SK-N-SH treated with all-trans-retinoic acid at 6 μM for 48 hours (cell line): ENCODE measurements at regions not wholly inside any gene's neighbourhood (a gene's known extent, or its start where the extent isn't known, plus 50 kb on each side); places are given as distances from the start of the nearest gene placed in this dataset.

ENCODE experiments used
- ATAC-seq: fragments of 200-7000 bp; cut with Tn5 transposase; 3 replicates; pipeline ENCODE4 v1.9.1; 2020; ENCODE audit warnings: mild to moderate bottlenecking, moderate library complexity
- ARNTL ChIP-seq: fragments of 450-650 bp; formaldehyde crosslinking; IDR thresholded peaks from 2 replicates; pipeline ENCODE4 v1.5.0; 2020; ENCODE audit warnings: low read depth, mild to moderate bottlenecking, moderate library complexity, borderline replicate concordance
- BACH2 ChIP-seq: fragments of 250-450 bp; sonication (Bioruptor Pico); IDR thresholded peaks from 2 replicates; pipeline ENCODE4 v1.9.0; 2021; ENCODE audit warnings: mild to moderate bottlenecking, borderline replicate concordance
- CSDC2 ChIP-seq: fragments of 250-450 bp; sonication (Bioruptor Pico); IDR thresholded peaks from 2 replicates; pipeline ENCODE4 v1.5.0; 2020; ENCODE audit warnings: mild to moderate bottlenecking, moderate library complexity
- CSRNP3 ChIP-seq: fragments of 250-450 bp; sonication (Bioruptor Pico); IDR thresholded peaks from 2 replicates; pipeline ENCODE4 v1.5.1; 2021; ENCODE audit warnings: mild to moderate bottlenecking, moderate library complexity
- ESRRG ChIP-seq: fragments of 250-450 bp; sonication (Bioruptor Pico); IDR thresholded peaks from 2 replicates; pipeline ENCODE4 v1.6.1; 2021; ENCODE audit warnings: mild to moderate bottlenecking
- GLIS3 ChIP-seq: fragments of 250-450 bp; sonication (Bioruptor Pico); IDR thresholded peaks from 2 replicates; pipeline ENCODE4 v1.5.0; 2020; ENCODE audit warnings: mild to moderate bottlenecking, moderate library complexity
- ISL1 ChIP-seq: fragments of 250-450 bp; sonication (Bioruptor Pico); IDR thresholded peaks from 2 replicates; pipeline ENCODE4 v2.1.2; 2022; ENCODE audit warnings: mild to moderate bottlenecking, moderate library complexity
- OSR1 ChIP-seq: fragments of 250-450 bp; sonication (Bioruptor Pico); IDR thresholded peaks from 2 replicates; pipeline ENCODE4 v1.8.0; 2022; ENCODE audit warnings: moderate library complexity, mild to moderate bottlenecking, inconsistent platforms
- RARB ChIP-seq: fragments of 250-450 bp; sonication (Bioruptor Pico); IDR thresholded peaks from 2 replicates; pipeline ENCODE4 v1.8.0; 2021; ENCODE audit warnings: mild to moderate bottlenecking, moderate library complexity
- SNAI2 ChIP-seq: fragments of 250-450 bp; sonication (Bioruptor Pico); IDR thresholded peaks from 2 replicates; pipeline ENCODE4 v1.5.0; 2020; ENCODE audit warnings: mild to moderate bottlenecking, moderate library complexity
- TCF4 ChIP-seq: fragments of 250-450 bp; sonication (Bioruptor Pico); IDR thresholded peaks from 2 replicates; pipeline ENCODE4 v1.8.0; 2021; ENCODE audit warnings: mild to moderate bottlenecking, moderate library complexity, borderline replicate concordance
- TOX ChIP-seq: fragments of 250-450 bp; sonication (Bioruptor Pico); IDR thresholded peaks from 2 replicates; pipeline ENCODE4 v1.8.0; 2021; ENCODE audit warnings: mild to moderate bottlenecking, moderate library complexity, borderline replicate concordance
- TSHZ2 ChIP-seq: fragments of 250-450 bp; sonication (Bioruptor Pico); IDR thresholded peaks from 2 replicates; pipeline ENCODE4 v1.5.0; 2020; ENCODE audit warnings: mild to moderate bottlenecking, moderate library complexity
- ZC3H10 ChIP-seq: fragments of 250-450 bp; sonication (Bioruptor Pico); IDR thresholded peaks from 2 replicates; pipeline ENCODE4 v1.5.1; 2021; ENCODE audit warnings: mild to moderate bottlenecking, moderate library complexity
- ZFP3 ChIP-seq: fragments of 250-450 bp; sonication (Bioruptor Pico); IDR thresholded peaks from 2 replicates; pipeline ENCODE4 v1.5.0; 2020; ENCODE audit warnings: mild to moderate bottlenecking, moderate library complexity
- ZFP30 ChIP-seq: fragments of 450-650 bp; formaldehyde crosslinking; IDR thresholded peaks from 2 replicates; pipeline ENCODE4 v1.5.0; 2022; ENCODE audit warnings: mild to moderate bottlenecking, moderate library complexity
- ZNF565 ChIP-seq: fragments of 450-650 bp; formaldehyde crosslinking; conservative IDR thresholded peaks from 2 replicates; pipeline ENCODE4 v1.5.0; 2020; ENCODE audit warnings: low read depth, mild to moderate bottlenecking, moderate library complexity
- ZNF70 ChIP-seq: fragments of 450-650 bp; formaldehyde crosslinking; IDR thresholded peaks from 2 replicates; pipeline ENCODE4 v1.5.0; 2020; ENCODE audit warnings: mild to moderate bottlenecking, moderate library complexity
- ZNF8 ChIP-seq: fragments of 450-650 bp; formaldehyde crosslinking; IDR thresholded peaks from 2 replicates; pipeline ENCODE4 v1.5.0; 2020; ENCODE audit warnings: mild to moderate bottlenecking, moderate library complexity

DNA sequence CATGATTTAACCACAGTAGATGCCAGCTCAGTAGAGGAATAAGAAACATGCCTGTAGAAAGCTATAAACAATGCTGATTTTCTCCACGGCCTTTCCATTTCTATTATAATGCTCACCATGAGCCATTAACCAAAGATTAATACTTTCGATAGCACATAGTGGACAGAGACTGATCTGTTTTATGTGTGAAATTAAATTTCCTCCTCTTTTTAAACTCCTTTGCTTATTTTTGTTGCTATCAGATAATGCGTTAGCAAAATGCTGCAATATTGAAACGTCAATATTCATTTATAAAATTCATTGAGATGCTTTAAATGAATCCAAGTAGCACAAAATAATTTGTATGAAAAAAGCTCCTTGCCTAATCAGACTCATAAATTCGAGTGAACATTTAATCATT is 1807.9 kb downstream of the MRPL39 start (continued):
- no peak for TF ChIP-seq ZFP30
- no peak for TF ChIP-seq CSDC2
- TF ChIP-seq ZC3H10 (CRISPR knock-in tag): no peak
- TF ChIP-seq, all 23 proteins: peak for 6

DNA sequence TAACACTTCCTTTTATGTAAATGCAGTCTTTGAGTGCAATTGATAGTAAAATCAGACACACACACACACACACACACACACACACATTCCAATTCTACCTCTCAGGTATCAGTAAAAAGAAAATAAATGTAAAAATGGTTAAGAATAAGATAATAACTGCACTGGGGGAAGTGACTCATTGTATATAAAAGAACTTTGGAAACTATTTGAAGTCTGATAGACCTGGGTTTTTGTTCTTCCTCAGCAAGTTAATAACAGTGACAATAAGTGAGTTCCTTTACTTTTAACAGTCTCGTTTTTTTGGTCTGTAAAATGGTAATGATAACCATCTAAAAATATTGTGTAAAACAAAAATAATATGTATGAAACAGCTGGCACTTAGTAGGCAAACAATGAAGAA is 1815.0 kb downstream of the MRPL39 start:
- no peak for ATAC-seq
- TF ChIP-seq ESRRG (CRISPR knock-in tag) (no peak), RARB (no peak), GLIS3 (CRISPR knock-in tag) (no peak), ZC3H10 (CRISPR knock-in tag) (no peak), TOX (CRISPR knock-in tag) (no peak), SNAI2 (CRISPR knock-in tag) (no peak), ZNF565 (no peak), ZNF8 (CRISPR knock-in tag) (no peak), ARNTL (CRISPR knock-in tag) (no peak), CSRNP3 (CRISPR knock-in tag) (no peak), ZNF70 (CRISPR knock-in tag) (no peak)

- no peak for TF ChIP-seq ISL1 (CRISPR knock-in tag)
- ATAC-seq: no peak
These were observed 1817.4 kb downstream of the MRPL39 start for GRCh38 chr21:23789864-23790263.

GRCh38 chr21:23780326-23780725 is 1827.0 kb downstream of the MRPL39 start:
- no peak for ATAC-seq
- TF ChIP-seq GLIS3 (CRISPR knock-in tag) (no peak), CSRNP3 (CRISPR knock-in tag) (no peak), ZC3H10 (CRISPR knock-in tag) (no peak), TSHZ2 (no peak)

GRCh38 chr21:23743821-23744220 is 1863.5 kb downstream of the MRPL39 start:
- no peak for ATAC-seq
- no peak for TF ChIP-seq OSR1 (CRISPR knock-in tag)
- TF ChIP-seq TCF4: no peak
- TF ChIP-seq ZFP3 (CRISPR knock-in tag): no peak
- no peak for TF ChIP-seq ZC3H10 (CRISPR knock-in tag)
- TF ChIP-seq BACH2 (CRISPR knock-in tag): no peak
- no peak for TF ChIP-seq SNAI2 (CRISPR knock-in tag)
- TF ChIP-seq ARNTL (CRISPR knock-in tag): no peak
- TF ChIP-seq ZNF8 (CRISPR knock-in tag): no peak
- TF ChIP-seq TSHZ2: no peak
- TF ChIP-seq CSRNP3 (CRISPR knock-in tag): no peak
- no peak for TF ChIP-seq ISL1 (CRISPR knock-in tag)
- TF ChIP-seq ZNF565: no peak
- TF ChIP-seq ZFP30: no peak
- TF ChIP-seq GLIS3 (CRISPR knock-in tag): no peak
- TF ChIP-seq ESRRG (CRISPR knock-in tag): no peak
